ENCODE measurements at regions not wholly inside any gene's neighbourhood (a gene's known extent, or its start where the extent isn't known, plus 50 kb on each side); places are given as distances from the start of the nearest gene placed in this dataset.

- TF ChIP-seq TAF1 (IDR thresholded peaks at IDR 0.05; ENCODE audit: low read depth) (no peak), CEBPB (IDR thresholded peaks at IDR 0.05) (peak; percentile 92)
Observed at GRCh38 chr2:64846177-64846576, 143.0 kb upstream of the SLC1A4 start.

- TF ChIP-seq YY1 (IDR thresholded peaks at IDR 0.05; ENCODE audit: low read depth) (no peak), TCF12 (IDR thresholded peaks at IDR 0.05; ENCODE audit: low read depth) (no peak), TEAD4 (IDR thresholded peaks at IDR 0.05) (no peak), EGR1 (IDR thresholded peaks at IDR 0.05) (no peak)
Observed at GRCh38 chr2:64847930-64848329, 141.3 kb upstream of the SLC1A4 start.

- no peak for TF ChIP-seq TAF1 (IDR thresholded peaks at IDR 0.05; ENCODE audit: low read depth)
- TF ChIP-seq REST (IDR thresholded peaks at IDR 0.05; ENCODE audit: low read depth), result no peak
- no peak for TF ChIP-seq USF1 (IDR thresholded peaks at IDR 0.05)
- TF ChIP-seq NFIC (IDR thresholded peaks at IDR 0.05), result no peak
- no peak for TF ChIP-seq RAD21 (IDR thresholded peaks at IDR 0.05; ENCODE audit: low read depth)
- TF ChIP-seq TCF12 (IDR thresholded peaks at IDR 0.05; ENCODE audit: low read depth), result no peak
- no peak for TF ChIP-seq TEAD4 (IDR thresholded peaks at IDR 0.05)
- TF ChIP-seq FOXM1 (IDR thresholded peaks at IDR 0.05; ENCODE audit: borderline replicate concordance, low read depth), result no peak
- no peak for TF ChIP-seq EP300 (IDR thresholded peaks at IDR 0.05; ENCODE audit: borderline replicate concordance)
- no peak for TF ChIP-seq YY1 (IDR thresholded peaks at IDR 0.05; ENCODE audit: low read depth)
- TF ChIP-seq CREB1 (IDR thresholded peaks at IDR 0.05; ENCODE audit: low read depth), result no peak
- no peak for TF ChIP-seq EGR1 (IDR thresholded peaks at IDR 0.05)
Observed at GRCh38 chr2:64848363-64848762, 140.8 kb upstream of the SLC1A4 start.

- TF ChIP-seq EGR1 (IDR thresholded peaks at IDR 0.05), result no peak
- no peak for TF ChIP-seq TAF1 (IDR thresholded peaks at IDR 0.05; ENCODE audit: low read depth)
- TF ChIP-seq ZBTB7A (IDR thresholded peaks at IDR 0.05; ENCODE audit: low read depth), result no peak
- TF ChIP-seq CREB1 (IDR thresholded peaks at IDR 0.05; ENCODE audit: low read depth), result no peak
- TF ChIP-seq CEBPB (IDR thresholded peaks at IDR 0.05), result no peak
- TF ChIP-seq TCF12 (IDR thresholded peaks at IDR 0.05; ENCODE audit: low read depth), result no peak
- TF ChIP-seq TEAD4 (IDR thresholded peaks at IDR 0.05), result no peak
- TF ChIP-seq FOXM1 (IDR thresholded peaks at IDR 0.05; ENCODE audit: borderline replicate concordance, low read depth), result no peak
Observed at GRCh38 chr2:64848945-64849344, 140.3 kb upstream of the SLC1A4 start.

GRCh38 chr2:64850642-64851041, 138.6 kb upstream of the SLC1A4 start:
- TF ChIP-seq REST (IDR thresholded peaks at IDR 0.05; ENCODE audit: low read depth) (no peak), EGR1 (IDR thresholded peaks at IDR 0.05) (no peak), YY1 (IDR thresholded peaks at IDR 0.05; ENCODE audit: low read depth) (no peak), EP300 (IDR thresholded peaks at IDR 0.05; ENCODE audit: borderline replicate concordance) (no peak), USF1 (IDR thresholded peaks at IDR 0.05) (no peak), CEBPB (IDR thresholded peaks at IDR 0.05) (no peak), NFIC (IDR thresholded peaks at IDR 0.05) (no peak), TAF1 (IDR thresholded peaks at IDR 0.05; ENCODE audit: low read depth) (no peak), CREB1 (IDR thresholded peaks at IDR 0.05; ENCODE audit: low read depth) (no peak), TCF12 (IDR thresholded peaks at IDR 0.05; ENCODE audit: low read depth) (no peak)

GRCh38 chr2:64852771-64853241, 136.4 kb upstream of the SLC1A4 start:
- TF ChIP-seq TAF1 (IDR thresholded peaks at IDR 0.05; ENCODE audit: low read depth), result no peak
- no peak for TF ChIP-seq EP300 (IDR thresholded peaks at IDR 0.05; ENCODE audit: borderline replicate concordance)
- no peak for TF ChIP-seq TCF12 (IDR thresholded peaks at IDR 0.05; ENCODE audit: low read depth)
- no peak for TF ChIP-seq NFIC (IDR thresholded peaks at IDR 0.05)
- no peak for TF ChIP-seq RAD21 (IDR thresholded peaks at IDR 0.05; ENCODE audit: low read depth)
- TF ChIP-seq REST (IDR thresholded peaks at IDR 0.05; ENCODE audit: low read depth), result no peak
- TF ChIP-seq USF1 (IDR thresholded peaks at IDR 0.05), result no peak
- TF ChIP-seq TEAD4 (IDR thresholded peaks at IDR 0.05), result no peak
- no peak for TF ChIP-seq CREB1 (IDR thresholded peaks at IDR 0.05; ENCODE audit: low read depth)
- no peak for TF ChIP-seq FOXM1 (IDR thresholded peaks at IDR 0.05; ENCODE audit: borderline replicate concordance, low read depth)
- no peak for TF ChIP-seq MAX (IDR thresholded peaks at IDR 0.05)
- no peak for TF ChIP-seq EGR1 (IDR thresholded peaks at IDR 0.05)

Measured in Ishikawa (cell line).